Tibial nerve (tissue), 4 donors: ENCODE measurements at regions not wholly inside any gene's neighbourhood (a gene's known extent, or its start where the extent isn't known, plus 50 kb on each side); places are given as distances from the start of the nearest gene placed in this dataset.

Experiments
- DNase-seq, 2 donors: peaks; one replicate each; pipeline ENCODE4 v3.0.0-alpha.2; 2019; ENCODE audit warnings: low spot score in 2 of 2
- H3K27ac ChIP-seq, 4 donors: fragments of 200-600 bp; sonication (generic) in 3 of 4; one replicate each; pipeline ENCODE4 v1.5.1; 2017 to 2019; ENCODE audit warnings: mild to moderate bottlenecking in 1 of 4
- H3K27me3 ChIP-seq, 2 donors: fragments of 200-600 bp; sonication (generic) in 1 of 2; one replicate each; pipeline versions ENCODE4 v1.5.1 to v1.6.0; 2017 to 2019
- H3K36me3 ChIP-seq, 3 donors: fragments of 200-600 bp; sonication (generic); one replicate each; pipeline ENCODE4 v1.5.1; 2018 to 2019
- H3K4me1 ChIP-seq, 4 donors: fragments of 200-600 bp; sonication (generic) in 3 of 4; one replicate each; pipeline ENCODE4 v1.5.1; 2017 to 2019
- H3K4me3 ChIP-seq, 4 donors: fragments of 200-600 bp; sonication (generic) in 3 of 4; one replicate each; pipeline ENCODE4 v1.5.1; 2017 to 2019; ENCODE audit warnings: mild to moderate bottlenecking in 1 of 4, moderate library complexity in 1 of 4
- H3K9me3 ChIP-seq, 4 donors: fragments of 200-600 bp; sonication (generic) in 3 of 4; one replicate each; pipeline ENCODE4 v1.5.1; 2017 to 2019
- CTCF ChIP-seq, 5 experiments: fragments of 200-600 bp in 3 of 5; fragments of 450-650 bp in 2 of 5; sonication (generic) in 3 of 5; IDR thresholded peaks; one replicate each; pipeline ENCODE4 v1.5.1; 2016 to 2019; ENCODE audit warnings: antibody characterized with exemption in 5 of 5, mild to moderate bottlenecking in 3 of 5, moderate library complexity in 2 of 5
- EP300 ChIP-seq, 2 donors: sonication (generic); formaldehyde crosslinking; IDR thresholded peaks; one replicate each; pipeline ENCODE4 v1.6.1; 2017; ENCODE audit warnings: antibody characterized with exemption in 2 of 2, mild to moderate bottlenecking in 1 of 2
- POLR2A ChIP-seq, 2 donors: fragments of 450-650 bp; IDR thresholded peaks; one replicate each; pipeline ENCODE4 v1.6.1; 2017; ENCODE audit warnings: antibody characterized with exemption in 2 of 2, mild to moderate bottlenecking in 2 of 2, moderate library complexity in 2 of 2
- WGBS, 2 donors: methylation state at CpG; one replicate each; pipeline ENCODE4 v1.1.5; 2018; 5-methylcytosine and 5-hydroxymethylcytosine counted together

- H3K27ac ChIP-seq, result peak overlapping the region in 3 of 4 donors; percentile 82 to 92 (median 89)
- H3K9me3 ChIP-seq, result no peaks in the 10 kb centered on the region
- H3K4me1 ChIP-seq, result peaks cover 3 to 73% (median 57%) of the 10 kb centered on the region in 4 donors
- WGBS, 2 donors, result 94% methylated on average over 12 of the region's 12 CpGs
- H3K36me3 ChIP-seq, result peaks cover 0 to 44% (median 0%) of the 10 kb centered on the region in 3 donors
- H3K27me3 ChIP-seq, result no peaks in the 10 kb centered on the region
- TF ChIP-seq CTCF (IDR thresholded peaks at IDR 0.05) (no peak), EP300 (IDR thresholded peaks at IDR 0.05) (no peak), POLR2A (IDR thresholded peaks at IDR 0.05) (no peak)
- no peak for DNase-seq
- H3K4me3 ChIP-seq, result no peak overlapping the region
Observed at GRCh38 chr12:124456133-124456651, 111.2 kb downstream of the NCOR2 start.

- TF ChIP-seq EP300 (IDR thresholded peaks at IDR 0.05) (no peak), POLR2A (IDR thresholded peaks at IDR 0.05) (no peak), CTCF (IDR thresholded peaks at IDR 0.05) (no peak)
- Histone ChIP-seq H3K36me3 (peaks cover 0 to 40% (median 0%) of the 10 kb centered on the region in 3 donors), H3K27ac (peak overlapping the region; percentile 7 to 56 (median 50)), H3K4me1 (peaks cover 3 to 75% (median 57%) of the 10 kb centered on the region in 4 donors), H3K9me3 (no peaks in the 10 kb centered on the region), H3K4me3 (no peak overlapping the region), H3K27me3 (no peaks in the 10 kb centered on the region)
- WGBS, 2 donors, result 60 to 74% methylated on average over 6 to 8 of the region's 9 CpGs
- no peak for DNase-seq
Observed at GRCh38 chr12:124455336-124455735, 112.1 kb downstream of the NCOR2 start.

- H3K4me3 ChIP-seq, result no peak overlapping the region
- 10 to 25% methylated on average over 13 of the region's 13 CpGs for WGBS, 2 donors
- H3K27me3 ChIP-seq, result no peaks in the 10 kb centered on the region
- peaks cover 0 to 40% (median 0%) of the 10 kb centered on the region in 3 donors for H3K36me3 ChIP-seq
- TF ChIP-seq POLR2A (IDR thresholded peaks at IDR 0.05) (no peak), EP300 (IDR thresholded peaks at IDR 0.05) (peak in 1 of 2 donors; percentile 27)
- H3K4me1 ChIP-seq, result peaks cover 3 to 81% (median 57%) of the 10 kb centered on the region in 4 donors
- no peaks in the 10 kb centered on the region for H3K9me3 ChIP-seq
- H3K27ac ChIP-seq, result peak overlapping the region in 3 of 4 donors; percentile 46 to 86 (median 79)
- no peak for DNase-seq
Observed at GRCh38 chr12:124454735-124455134, 112.7 kb downstream of the NCOR2 start.

- Histone ChIP-seq H3K4me1 (peaks cover 3 to 85% (median 57%) of the 10 kb centered on the region in 4 donors), H3K27me3 (no peaks in the 10 kb centered on the region), H3K27ac (peak overlapping the region in 3 of 4 donors; percentile 37 to 86 (median 79)), H3K4me3 (no peak overlapping the region), H3K36me3 (peaks cover 0 to 40% (median 0%) of the 10 kb centered on the region in 3 donors), H3K9me3 (no peaks in the 10 kb centered on the region)
- 46 to 64% methylated on average over 10 of the region's 11 CpGs for WGBS, 2 donors
- no peak for TF ChIP-seq EP300 (IDR thresholded peaks at IDR 0.05)
- TF ChIP-seq POLR2A (IDR thresholded peaks at IDR 0.05), result no peak
- no peak for TF ChIP-seq CTCF (IDR thresholded peaks at IDR 0.05)
- no peak for DNase-seq
Observed at GRCh38 chr12:124454352-124454725, 113.1 kb downstream of the NCOR2 start.

- DNase-seq, result peak; percentile 40 to 66
Observed at GRCh38 chr12:124453419-124454351, 113.7 kb downstream of the NCOR2 start.

More at GRCh38 chr12:124453419-124454351, 113.7 kb downstream of the NCOR2 start:
- Histone ChIP-seq H3K4me3 (no peak overlapping the region), H3K9me3 (no peaks in the 10 kb centered on the region), H3K27ac (peak overlapping the region; percentile 37 to 86 (median 72)), H3K36me3 (peaks cover 0 to 40% (median 0%) of the 10 kb centered on the region in 3 donors), H3K4me1 (peaks cover 3 to 86% (median 57%) of the 10 kb centered on the region in 4 donors), H3K27me3 (no peaks in the 10 kb centered on the region)
- TF ChIP-seq CTCF (IDR thresholded peaks at IDR 0.05), result peak in 1 of 5 experiments; percentile 8
- peak; percentile 17 to 88 for TF ChIP-seq EP300 (IDR thresholded peaks at IDR 0.05)
- TF ChIP-seq POLR2A (IDR thresholded peaks at IDR 0.05), result no peak
- 22 to 27% methylated on average over 21 to 26 of the region's 27 CpGs for whole genome bisulfite sequencing, 2 donors
